AG09309 (cell line): ENCODE measurements at regions not wholly inside any gene's neighbourhood (a gene's known extent, or its start where the extent isn't known, plus 50 kb on each side); places are given as distances from the start of the nearest gene placed in this dataset.

ENCODE experiments used
- DNase-seq: peaks from one replicate; pipeline ENCODE4 v3.0.0-alpha.2; 2010; ENCODE audit warnings: low read depth
- H3K4me3 ChIP-seq: 2 replicates; pipeline ENCODE4 v1.5.1; 2011; ENCODE audit warnings: mild to moderate bottlenecking, low read depth, low read length, moderate library complexity; ENCODE audit not compliant: control insufficient read depth
- TF ChIP-seq, protein P1 (sequence below): IDR thresholded peaks from 2 replicates; pipeline ENCODE4 v1.5.1; 2011; ENCODE audit warnings: mild to moderate bottlenecking, low read depth, low read length, inconsistent platforms; ENCODE audit not compliant: insufficient read depth, control insufficient read depth; ENCODE audit errors: missing control alignments

DNA sequence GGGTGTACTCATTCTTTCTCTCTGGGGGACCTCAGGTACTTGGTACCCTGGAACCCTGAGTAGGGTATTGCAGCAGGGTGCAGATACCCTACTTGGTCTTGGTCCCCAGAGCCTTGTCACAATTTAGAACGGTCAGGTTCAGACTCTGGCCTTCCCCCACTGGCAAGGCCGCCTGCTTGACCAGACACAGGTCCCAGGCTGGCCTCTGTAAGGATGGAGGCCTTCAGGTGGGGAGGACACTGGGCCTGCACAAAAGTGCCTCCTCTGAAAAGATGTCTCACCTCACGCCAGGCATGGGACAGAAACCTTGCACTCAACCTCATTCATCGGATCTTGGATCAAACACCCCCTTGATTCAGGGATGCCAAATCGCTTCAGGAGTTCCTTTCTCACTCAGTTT, 158.4 kb downstream of the KLF13 start:
- TF ChIP-seq, protein P1, sequence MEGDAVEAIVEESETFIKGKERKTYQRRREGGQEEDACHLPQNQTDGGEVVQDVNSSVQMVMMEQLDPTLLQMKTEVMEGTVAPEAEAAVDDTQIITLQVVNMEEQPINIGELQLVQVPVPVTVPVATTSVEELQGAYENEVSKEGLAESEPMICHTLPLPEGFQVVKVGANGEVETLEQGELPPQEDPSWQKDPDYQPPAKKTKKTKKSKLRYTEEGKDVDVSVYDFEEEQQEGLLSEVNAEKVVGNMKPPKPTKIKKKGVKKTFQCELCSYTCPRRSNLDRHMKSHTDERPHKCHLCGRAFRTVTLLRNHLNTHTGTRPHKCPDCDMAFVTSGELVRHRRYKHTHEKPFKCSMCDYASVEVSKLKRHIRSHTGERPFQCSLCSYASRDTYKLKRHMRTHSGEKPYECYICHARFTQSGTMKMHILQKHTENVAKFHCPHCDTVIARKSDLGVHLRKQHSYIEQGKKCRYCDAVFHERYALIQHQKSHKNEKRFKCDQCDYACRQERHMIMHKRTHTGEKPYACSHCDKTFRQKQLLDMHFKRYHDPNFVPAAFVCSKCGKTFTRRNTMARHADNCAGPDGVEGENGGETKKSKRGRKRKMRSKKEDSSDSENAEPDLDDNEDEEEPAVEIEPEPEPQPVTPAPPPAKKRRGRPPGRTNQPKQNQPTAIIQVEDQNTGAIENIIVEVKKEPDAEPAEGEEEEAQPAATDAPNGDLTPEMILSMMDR = no peak
- no peak overlapping the region for H3K4me3 ChIP-seq
- DNase-seq = no peak

DNA sequence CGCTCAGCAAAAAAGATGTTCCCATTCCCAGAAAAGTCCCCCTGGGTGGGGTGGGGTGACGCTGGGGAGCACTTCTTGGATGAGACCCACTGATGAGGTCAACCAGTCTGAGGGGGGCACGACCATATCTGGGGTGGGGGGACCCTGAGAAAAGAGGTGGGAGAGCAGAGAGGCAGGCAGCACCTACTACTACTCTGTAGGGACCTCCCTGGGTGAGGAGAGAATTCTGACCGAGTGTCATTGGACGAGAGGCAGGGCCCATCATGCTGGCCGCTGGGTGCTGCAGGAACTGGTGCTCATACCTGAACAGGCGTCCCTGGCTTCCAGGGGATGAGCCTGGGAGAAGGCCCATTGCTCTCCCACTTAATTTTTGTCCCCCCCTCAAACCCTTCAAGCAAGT, 158.8 kb downstream of the KLF13 start:
- no peak for DNase-seq
- H3K4me3 ChIP-seq = no peak overlapping the region

DNA sequence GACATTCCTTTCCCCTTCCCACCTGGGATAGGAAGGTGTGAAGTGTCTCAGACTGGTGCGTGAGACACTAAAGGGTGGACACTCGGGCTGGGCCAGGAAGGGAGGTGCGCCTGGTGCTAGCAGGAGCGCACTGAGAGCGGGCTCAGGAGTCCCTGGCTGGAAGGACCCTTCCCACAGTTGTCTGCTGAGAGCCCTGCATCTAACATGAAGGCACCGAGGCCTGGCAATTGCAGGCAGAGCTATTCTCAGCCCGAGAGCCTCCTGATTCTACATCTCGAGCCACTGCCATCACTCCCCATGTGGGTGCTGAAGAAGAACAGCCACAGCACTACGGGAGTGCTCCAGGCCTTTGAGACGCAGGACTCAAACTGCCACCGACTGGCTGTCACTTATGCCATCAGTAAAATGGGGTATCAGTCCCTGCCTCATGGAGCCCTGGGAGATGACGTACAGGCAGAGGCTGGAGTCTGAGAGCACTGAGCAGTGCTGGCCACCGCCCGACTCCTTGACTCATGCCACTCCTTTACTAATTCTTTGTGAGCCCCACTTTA, 159.4 kb downstream of the KLF13 start:
- no peak for DNase-seq
- TF ChIP-seq, protein P1 = no peak
- no peak overlapping the region for H3K4me3 ChIP-seq

More for the DNA sequence above, 158.8 kb downstream of the KLF13 start:
- TF ChIP-seq, protein P1 = no peak

DNA sequence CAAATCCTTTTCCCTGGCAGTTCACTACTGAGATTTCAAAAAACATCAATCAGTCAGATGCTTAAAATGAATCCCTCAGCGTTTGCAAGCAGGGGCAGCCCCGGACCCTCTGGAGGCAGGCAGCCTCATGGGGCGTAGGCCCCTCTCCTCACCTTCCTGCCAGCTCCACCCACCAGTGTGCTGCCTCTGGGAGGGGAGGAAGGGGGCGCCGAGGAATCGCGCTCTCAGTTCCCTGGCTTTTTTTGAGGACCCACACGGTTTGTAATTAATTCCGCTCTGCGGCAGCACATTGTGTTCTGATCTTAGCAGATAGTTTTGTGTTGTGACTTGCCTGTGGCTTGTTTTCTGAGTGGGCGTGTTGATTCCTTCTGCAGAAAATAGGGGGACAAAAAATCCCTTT, 159.9 kb downstream of the KLF13 start:
- TF ChIP-seq, protein P1 = no peak
- no peak for DNase-seq
- no peak overlapping the region for H3K4me3 ChIP-seq

DNA sequence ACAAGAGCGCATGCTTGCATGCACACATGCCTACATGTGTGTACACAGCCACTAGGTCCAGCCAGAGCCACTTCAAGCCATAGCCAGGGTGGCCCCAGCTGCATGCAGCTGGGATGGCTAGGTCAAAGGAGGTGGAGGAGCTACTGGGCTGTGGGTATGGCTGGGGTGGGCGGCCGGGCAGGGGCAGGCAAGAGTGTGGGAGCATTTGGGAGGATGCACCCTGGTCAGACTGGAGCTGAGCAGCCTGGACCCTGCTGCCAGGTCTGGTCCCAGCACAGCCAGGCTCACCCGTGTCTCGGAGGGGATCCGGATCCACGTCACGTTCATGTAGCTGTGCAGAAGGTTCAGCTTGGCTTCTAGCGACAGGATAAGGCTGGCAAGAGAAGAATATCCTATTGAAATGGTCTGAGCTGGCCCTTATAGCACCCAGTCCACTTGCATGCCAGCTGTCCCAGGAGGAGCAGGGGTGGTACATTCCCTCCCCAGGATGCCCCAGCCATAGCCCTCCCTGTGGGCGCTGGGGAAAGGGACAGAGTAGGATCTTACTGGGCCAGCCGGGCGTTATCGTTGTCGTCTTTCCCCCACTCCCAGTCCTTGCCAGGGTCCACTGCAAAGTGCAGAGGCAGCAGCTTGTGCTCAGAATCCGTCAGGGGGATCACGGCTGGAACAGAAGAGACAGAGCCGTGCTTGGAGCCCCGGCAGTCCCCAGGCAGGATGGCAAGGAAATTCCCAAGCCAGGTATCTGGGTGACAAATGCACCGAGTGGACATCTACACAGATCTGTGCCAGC, 160.5 kb downstream of the KLF13 start:
- TF ChIP-seq, protein P1 = no peak
- no peak for DNase-seq
- H3K4me3 ChIP-seq = no peak overlapping the region

DNA sequence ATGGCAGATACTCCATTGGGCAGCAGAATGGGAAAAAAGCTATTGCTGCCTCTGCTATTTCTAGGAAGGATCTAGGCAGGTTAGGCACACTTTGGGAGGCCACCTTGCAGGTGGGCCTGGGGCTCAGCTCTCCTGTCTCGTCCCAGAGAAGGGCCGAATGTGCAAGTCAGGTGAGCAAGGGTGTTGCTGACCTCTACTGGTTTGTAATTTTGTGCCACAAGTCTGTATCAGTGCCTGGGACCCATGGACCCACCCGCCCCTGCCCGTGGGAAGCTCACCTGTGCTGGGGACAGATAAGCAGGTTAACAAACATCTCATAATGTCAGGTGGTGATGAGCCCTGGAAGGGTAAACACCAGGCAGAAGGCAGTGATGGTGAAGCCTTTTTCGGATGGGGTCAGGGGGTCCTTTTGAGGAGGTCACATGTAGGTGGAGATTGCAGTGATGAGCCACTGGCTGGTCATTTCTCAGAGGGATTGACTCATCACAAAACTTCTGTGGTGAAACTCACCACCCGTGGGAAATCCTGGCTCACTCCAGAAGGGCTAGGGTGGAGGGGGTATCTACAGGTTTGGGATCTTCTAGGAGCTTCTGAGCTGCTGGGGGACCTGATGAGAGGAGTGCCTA, 161.3 kb downstream of the KLF13 start:
- DNase-seq = peak; percentile 16
- no peak overlapping the region for H3K4me3 ChIP-seq
- TF ChIP-seq, protein P1 = no peak
